ENCODE measurements at regions not wholly inside any gene's neighbourhood (a gene's known extent, or its start where the extent isn't known, plus 50 kb on each side); places are given as distances from the start of the nearest gene placed in this dataset.

- DNase-seq (ENCODE audit: low spot score): no peak
Measured at GRCh38 chr17:65477600-65477999, 83.8 kb downstream of the AXIN2 start.

- no peak for DNase-seq (ENCODE audit: low spot score)
Measured at GRCh38 chr17:65474660-65475059, 86.8 kb downstream of the AXIN2 start.

GRCh38 chr17:65473985-65474384 is 87.5 kb downstream of the AXIN2 start:
- DNase-seq (ENCODE audit: low spot score): no peak

- DNase-seq (ENCODE audit: low spot score): no peak
Measured at GRCh38 chr17:65473363-65473762, 88.1 kb downstream of the AXIN2 start.

- peak; percentile 42 for DNase-seq (ENCODE audit: low spot score)
Measured at GRCh38 chr17:65472666-65473309, 88.7 kb downstream of the AXIN2 start.

- no peak for DNase-seq (ENCODE audit: low spot score)
Measured at GRCh38 chr17:65470783-65471182, 90.7 kb downstream of the AXIN2 start.

GRCh38 chr17:65468321-65468720 is 93.1 kb downstream of the AXIN2 start:
- no peak for DNase-seq (ENCODE audit: low spot score)

GRCh38 chr17:65467156-65467555 is 94.3 kb downstream of the AXIN2 start:
- no peak for DNase-seq (ENCODE audit: low spot score)

GRCh38 chr17:65466547-65466946 is 94.9 kb downstream of the AXIN2 start:
- DNase-seq (ENCODE audit: low spot score): no peak

GRCh38 chr17:65463242-65463641 is 98.2 kb downstream of the AXIN2 start:
- peak; percentile 34 for DNase-seq (ENCODE audit: low spot score)

GRCh38 chr17:65459677-65460347 is 101.6 kb downstream of the AXIN2 start:
- no peak for DNase-seq (ENCODE audit: low spot score)

GRCh38 chr17:65457635-65458257 is 103.7 kb downstream of the AXIN2 start:
- DNase-seq (ENCODE audit: low spot score): no peak

GRCh38 chr17:65457183-65457582 is 104.3 kb downstream of the AXIN2 start:
- DNase-seq (ENCODE audit: low spot score): no peak

- no peak for DNase-seq (ENCODE audit: low spot score)
Measured at GRCh38 chr17:65456368-65457151, 104.9 kb downstream of the AXIN2 start.

- DNase-seq (ENCODE audit: low spot score): no peak
Measured at GRCh38 chr17:65455972-65456343, 105.5 kb downstream of the AXIN2 start.

- DNase-seq (ENCODE audit: low spot score): no peak
Measured at GRCh38 chr17:65455154-65455971, 106.1 kb downstream of the AXIN2 start.

GRCh38 chr17:65453204-65453931 is 108.1 kb downstream of the AXIN2 start:
- no peak for DNase-seq (ENCODE audit: low spot score)

GRCh38 chr17:65449495-65449894 is 112.0 kb downstream of the AXIN2 start:
- DNase-seq (ENCODE audit: low spot score): no peak

GRCh38 chr17:65447823-65448222 is 113.6 kb downstream of the AXIN2 start:
- DNase-seq (ENCODE audit: low spot score): no peak

GRCh38 chr17:65446838-65447526 is 114.5 kb downstream of the AXIN2 start:
- DNase-seq (ENCODE audit: low spot score): no peak

Measured in mucosa of gallbladder (tissue), 1 donor.